ENCODE measurements at regions not wholly inside any gene's neighbourhood (a gene's known extent, or its start where the extent isn't known, plus 50 kb on each side); places are given as distances from the start of the nearest gene placed in this dataset.
"Not testable (repeated sequence)": the region's sequence is repeated elsewhere in the genome, so short reads cannot be mapped to it uniquely, and the experiment has no call there.

- Histone ChIP-seq H3K27me3 (ENCODE audit: insufficient read depth) (no peaks in the 10 kb centered on the region), H4K20me1 (replicated peaks; ENCODE audit: insufficient read depth) (no peaks in the 10 kb centered on the region), H3K27ac (ENCODE audit: low read depth) (no peak overlapping the region), H3K4me1 (ENCODE audit: insufficient read depth) (peaks cover 8% of the 10 kb centered on the region; the same call in 1 of the 2 replicates), H3K79me2 (replicated peaks; ENCODE audit: insufficient read depth) (no peaks in the 10 kb centered on the region), H3F3A (replicated peaks; ENCODE audit: low read depth) (no peaks in the 10 kb centered on the region), H3K36me3 (ENCODE audit: insufficient read depth) (no peaks in the 10 kb centered on the region), H3K9me2 (ENCODE audit: insufficient read depth) (peaks cover 16% of the 10 kb centered on the region), H2AFZ (no peak overlapping the region), H3K4me2 (no peak overlapping the region), H3K4me3 (no peak overlapping the region)
- Mint-ChIP-seq H3K4me3 (no peak overlapping the region), H3K27me3 (ENCODE audit: insufficient read depth, low read depth, poor library complexity) (no peaks in the 10 kb centered on the region), H3K36me3 (ENCODE audit: low read depth) (no peaks in the 10 kb centered on the region), H3K9me3 (no peaks in the 10 kb centered on the region; the same call in 2 of the 3 replicates), H3K27ac (peak overlapping the region; percentile 59; the same call in 1 of the 2 replicates), H3K4me1 (peaks cover 11% of the 10 kb centered on the region; the same call in 2 of the 3 replicates)
- TF ChIP-seq EZH2 (IDR thresholded peaks at IDR 0.05; ENCODE audit: low read depth, unreplicated experiment) (no peak), EZH2phosphoT487 (IDR thresholded peaks at IDR 0.05; ENCODE audit: unreplicated experiment) (no peak), ZNF331 (CRISPR knock-in tag; IDR thresholded peaks at IDR 0.05; ENCODE audit: low read depth) (no peak), JUNB (IDR thresholded peaks at IDR 0.05; ENCODE audit: unreplicated experiment) (no peak), CREB1 (CRISPR knock-in tag; IDR thresholded peaks at IDR 0.05; ENCODE audit: low read depth) (no peak), ZNF114 (CRISPR knock-in tag; IDR thresholded peaks at IDR 0.05) (no peak), NANOG (IDR thresholded peaks at IDR 0.05; ENCODE audit: borderline replicate concordance) (no peak)
- TF ChIP-seq, protein P1, sequence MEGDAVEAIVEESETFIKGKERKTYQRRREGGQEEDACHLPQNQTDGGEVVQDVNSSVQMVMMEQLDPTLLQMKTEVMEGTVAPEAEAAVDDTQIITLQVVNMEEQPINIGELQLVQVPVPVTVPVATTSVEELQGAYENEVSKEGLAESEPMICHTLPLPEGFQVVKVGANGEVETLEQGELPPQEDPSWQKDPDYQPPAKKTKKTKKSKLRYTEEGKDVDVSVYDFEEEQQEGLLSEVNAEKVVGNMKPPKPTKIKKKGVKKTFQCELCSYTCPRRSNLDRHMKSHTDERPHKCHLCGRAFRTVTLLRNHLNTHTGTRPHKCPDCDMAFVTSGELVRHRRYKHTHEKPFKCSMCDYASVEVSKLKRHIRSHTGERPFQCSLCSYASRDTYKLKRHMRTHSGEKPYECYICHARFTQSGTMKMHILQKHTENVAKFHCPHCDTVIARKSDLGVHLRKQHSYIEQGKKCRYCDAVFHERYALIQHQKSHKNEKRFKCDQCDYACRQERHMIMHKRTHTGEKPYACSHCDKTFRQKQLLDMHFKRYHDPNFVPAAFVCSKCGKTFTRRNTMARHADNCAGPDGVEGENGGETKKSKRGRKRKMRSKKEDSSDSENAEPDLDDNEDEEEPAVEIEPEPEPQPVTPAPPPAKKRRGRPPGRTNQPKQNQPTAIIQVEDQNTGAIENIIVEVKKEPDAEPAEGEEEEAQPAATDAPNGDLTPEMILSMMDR (conservative IDR thresholded peaks at IDR 0.05; ENCODE audit: low read depth in 2 of 2), result no peak
- TF ChIP-seq, protein P2, sequence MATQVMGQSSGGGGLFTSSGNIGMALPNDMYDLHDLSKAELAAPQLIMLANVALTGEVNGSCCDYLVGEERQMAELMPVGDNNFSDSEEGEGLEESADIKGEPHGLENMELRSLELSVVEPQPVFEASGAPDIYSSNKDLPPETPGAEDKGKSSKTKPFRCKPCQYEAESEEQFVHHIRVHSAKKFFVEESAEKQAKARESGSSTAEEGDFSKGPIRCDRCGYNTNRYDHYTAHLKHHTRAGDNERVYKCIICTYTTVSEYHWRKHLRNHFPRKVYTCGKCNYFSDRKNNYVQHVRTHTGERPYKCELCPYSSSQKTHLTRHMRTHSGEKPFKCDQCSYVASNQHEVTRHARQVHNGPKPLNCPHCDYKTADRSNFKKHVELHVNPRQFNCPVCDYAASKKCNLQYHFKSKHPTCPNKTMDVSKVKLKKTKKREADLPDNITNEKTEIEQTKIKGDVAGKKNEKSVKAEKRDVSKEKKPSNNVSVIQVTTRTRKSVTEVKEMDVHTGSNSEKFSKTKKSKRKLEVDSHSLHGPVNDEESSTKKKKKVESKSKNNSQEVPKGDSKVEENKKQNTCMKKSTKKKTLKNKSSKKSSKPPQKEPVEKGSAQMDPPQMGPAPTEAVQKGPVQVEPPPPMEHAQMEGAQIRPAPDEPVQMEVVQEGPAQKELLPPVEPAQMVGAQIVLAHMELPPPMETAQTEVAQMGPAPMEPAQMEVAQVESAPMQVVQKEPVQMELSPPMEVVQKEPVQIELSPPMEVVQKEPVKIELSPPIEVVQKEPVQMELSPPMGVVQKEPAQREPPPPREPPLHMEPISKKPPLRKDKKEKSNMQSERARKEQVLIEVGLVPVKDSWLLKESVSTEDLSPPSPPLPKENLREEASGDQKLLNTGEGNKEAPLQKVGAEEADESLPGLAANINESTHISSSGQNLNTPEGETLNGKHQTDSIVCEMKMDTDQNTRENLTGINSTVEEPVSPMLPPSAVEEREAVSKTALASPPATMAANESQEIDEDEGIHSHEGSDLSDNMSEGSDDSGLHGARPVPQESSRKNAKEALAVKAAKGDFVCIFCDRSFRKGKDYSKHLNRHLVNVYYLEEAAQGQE (IDR thresholded peaks at IDR 0.05; ENCODE audit: unreplicated experiment), result no peak
- DNase-seq (ENCODE audit: low spot score) (peak; percentile 37), ATAC-seq (no peak; the same call in 2 of the 3 replicates)
These were observed 175.6 kb upstream of the CCNH start for GRCh38 chr5:87588316-87588715.

- not testable (repeated sequence) for H2AFZ ChIP-seq; H3K79me2 ChIP-seq (replicated peaks; ENCODE audit: insufficient read depth); H3K27me3 Mint-ChIP-seq (ENCODE audit: insufficient read depth, low read depth, poor library complexity); H3K4me1 ChIP-seq (ENCODE audit: insufficient read depth); H3K4me3 Mint-ChIP-seq; H3K4me2 ChIP-seq; H4K20me1 ChIP-seq (replicated peaks; ENCODE audit: insufficient read depth); H3K4me3 ChIP-seq; H3K36me3 Mint-ChIP-seq (ENCODE audit: low read depth); ATAC-seq; H3K36me3 ChIP-seq (ENCODE audit: insufficient read depth); H3K27ac ChIP-seq (ENCODE audit: low read depth); H3K9me3 Mint-ChIP-seq; H3F3A ChIP-seq (replicated peaks; ENCODE audit: low read depth); H3K27me3 ChIP-seq (ENCODE audit: insufficient read depth); H3K27ac Mint-ChIP-seq; H3K9me2 ChIP-seq (ENCODE audit: insufficient read depth); DNase-seq (ENCODE audit: low spot score)
- H3K4me1 Mint-ChIP-seq, result peaks cover 11% of the 10 kb centered on the region; the same call in 2 of the 3 replicates
These were observed 171.0 kb upstream of the CCNH start for GRCh38 chr5:87583704-87584103.

All from GM23338 (cell line).